Adrenal gland (tissue), 9 donors: ENCODE measurements at regions not wholly inside any gene's neighbourhood (a gene's known extent, or its start where the extent isn't known, plus 50 kb on each side); places are given as distances from the start of the nearest gene placed in this dataset.
"Not testable (repeated sequence)": the region's sequence is repeated elsewhere in the genome, so short reads cannot be mapped to it uniquely, and the experiment has no call there.

Source experiments
- DNase-seq, 7 donors: peaks; one replicate each; pipeline ENCODE4 v3.0.0-alpha.2; 2019 to 2020
- H3K27ac ChIP-seq, 5 donors: fragments of 200-600 bp; sonication (generic) in 4 of 5; 1 replicate in 3 of 5; 2 replicates in 2 of 5; pipeline versions ENCODE4 v1.5.1 to v1.8.0; 2016 to 2020; ENCODE audit warnings: mild to moderate bottlenecking in 1 of 5
- H3K27me3 ChIP-seq: fragments of 200-600 bp; 2 replicates; pipeline ENCODE4 v1.8.0; 2021
- H3K36me3 ChIP-seq, 2 donors: fragments of 200-600 bp; replicated peaks in 1 of 2; 1 replicate in 1 of 2; 2 replicates in 1 of 2; pipeline versions ENCODE4 v1.5.1 to v1.8.0; 2018 to 2022
- H3K4me1 ChIP-seq, 2 donors: fragments of 200-600 bp; replicated peaks in 1 of 2; 1 replicate in 1 of 2; 2 replicates in 1 of 2; pipeline versions ENCODE4 v1.5.1 to v1.8.0; 2018 to 2021
- H3K4me3 ChIP-seq, 4 donors: fragments of 200-600 bp; sonication (generic) in 3 of 4; one replicate each; pipeline ENCODE4 v1.5.1; 2016 to 2018
- H3K9me3 ChIP-seq, 3 donors: fragments of 200-600 bp; sonication (generic) in 1 of 3; replicated peaks in 1 of 3; 1 replicate in 2 of 3; 2 replicates in 1 of 3; pipeline versions ENCODE4 v1.5.1 to v1.8.0; 2016 to 2021
- CTCF ChIP-seq, 6 experiments: fragments of 450-650 bp in 4 of 6; fragments of 200-600 bp in 2 of 6; sonication (generic) in 1 of 6; IDR thresholded peaks; 1 replicate in 5 of 6; 2 replicates in 1 of 6; pipeline versions ENCODE4 v1.5.1 to v1.8.0; 2016 to 2021; ENCODE audit warnings: antibody characterized with exemption in 6 of 6, mild to moderate bottlenecking in 2 of 6, moderate library complexity in 1 of 6
- POLR2A ChIP-seq, 2 donors: fragments of 450-650 bp; IDR thresholded peaks; one replicate each; pipeline ENCODE4 v1.6.1; 2017; ENCODE audit warnings: antibody characterized with exemption in 2 of 2, mild to moderate bottlenecking in 2 of 2, moderate library complexity in 1 of 2
- WGBS, 4 donors: extraction: QIAGEN DNeasy Blood & Tissue Kit in 2 of 4; methylation state at CpG; one replicate each; pipeline versions ENCODE4 v1.1.5 to v1.1.7; 2013 to 2017; 5-methylcytosine and 5-hydroxymethylcytosine counted together
- intact Hi-C, 2 donors: fragments of 100-400 bp; cut with DNase I; formaldehyde crosslinking; loops; one replicate each; pipeline versions ENCODE4 v1.14.1 to v1.15.0; 2022 to 2023
- donor health status: healthy with polysubstance abuse.
- donor health status: Bipolar disorder and iron deficiency.
- donor health status: DM: yes; HTN: yes; CAD: no.
- donor health status: DM: no; HTN: no; CAD: no.
- donor health status: DM: no; HTN: no; CAD: no.

- H3K9me3 ChIP-seq, result peaks cover 0 to 67% (median 0%) of the 10 kb centered on the region in 3 donors
These were observed 2569.4 kb upstream of the TPTE start for GRCh38 chr21:7951854-7952519.

GRCh38 chr21:7952648-7953047 is 2568.7 kb upstream of the TPTE start:
- TF ChIP-seq CTCF (IDR thresholded peaks at IDR 0.05) (no peak), POLR2A (IDR thresholded peaks at IDR 0.05) (no peak)
- Histone ChIP-seq H3K36me3 (no peaks in the 10 kb centered on the region), H3K4me3 (no peak overlapping the region), H3K9me3 (peaks cover 0 to 61% (median 0%) of the 10 kb centered on the region in 3 donors), H3K4me1 (no peaks in the 10 kb centered on the region), H3K27ac (no peak overlapping the region), H3K27me3 (no peaks in the 10 kb centered on the region)
- intact Hi-C loops, result no loop called here
- DNase-seq, result no peak
- 63 to 65% (median 65%) methylated on average over 12 of the region's 12 CpGs for whole genome bisulfite sequencing, 4 donors

More at GRCh38 chr21:7951854-7952519, 2569.4 kb upstream of the TPTE start:
- WGBS, 4 donors, result 54 to 62% (median 57%) methylated on average over 14 of the region's 14 CpGs
- Histone ChIP-seq H3K4me1 (no peaks in the 10 kb centered on the region), H3K4me3 (no peak overlapping the region), H3K27me3 (no peaks in the 10 kb centered on the region), H3K27ac (no peak overlapping the region), H3K36me3 (no peaks in the 10 kb centered on the region)
- TF ChIP-seq POLR2A (IDR thresholded peaks at IDR 0.05), result no peak
- TF ChIP-seq CTCF (IDR thresholded peaks at IDR 0.05), result no peak
- intact Hi-C loops, result no loop called here
- no peak for DNase-seq

- no peaks in the 10 kb centered on the region for H3K4me1 ChIP-seq
- DNase-seq, result no peak
- TF ChIP-seq CTCF (IDR thresholded peaks at IDR 0.05), result no peak
- no peak for TF ChIP-seq POLR2A (IDR thresholded peaks at IDR 0.05)
- intact Hi-C loops, result no loop called here
- no peak overlapping the region for H3K4me3 ChIP-seq
- H3K36me3 ChIP-seq, result no peaks in the 10 kb centered on the region
- H3K9me3 ChIP-seq, result peaks cover 0 to 57% (median 0%) of the 10 kb centered on the region in 3 donors
- no peaks in the 10 kb centered on the region for H3K27me3 ChIP-seq
- WGBS, 4 donors, result 40 to 50% (median 47%) methylated on average over 2 of the region's 2 CpGs
- no peak overlapping the region for H3K27ac ChIP-seq
These were observed 2568.3 kb upstream of the TPTE start for GRCh38 chr21:7953058-7953457.

GRCh38 chr21:7955358-7956073 is 2565.9 kb upstream of the TPTE start:
- H3K4me1 ChIP-seq, DNase-seq, H3K27ac ChIP-seq, H3K27me3 ChIP-seq, H3K36me3 ChIP-seq, H3K4me3 ChIP-seq, intact Hi-C loops: not testable (repeated sequence)
- peaks cover 0 to 38% (median 0%) of the 10 kb centered on the region in 3 donors for H3K9me3 ChIP-seq
- WGBS, 4 donors, result 75 to 79% (median 76%) methylated on average over 20 of the region's 20 CpGs

GRCh38 chr21:7956074-7956452 is 2565.3 kb upstream of the TPTE start:
- intact Hi-C loops, result not testable (repeated sequence)

GRCh38 chr21:7956998-7957712 is 2564.2 kb upstream of the TPTE start:
- H3K9me3 ChIP-seq, result peaks cover 0 to 39% (median 11%) of the 10 kb centered on the region in 3 donors
- H3K27ac ChIP-seq, H3K27me3 ChIP-seq, H3K4me3 ChIP-seq, intact Hi-C loops, DNase-seq, H3K4me1 ChIP-seq, H3K36me3 ChIP-seq: not testable (repeated sequence)
- WGBS, 4 donors, result 52 to 62% (median 61%) methylated on average over 5 of the region's 5 CpGs

More at GRCh38 chr21:7956074-7956452, 2565.3 kb upstream of the TPTE start:
- peaks cover 0 to 36% (median 1%) of the 10 kb centered on the region in 3 donors for H3K9me3 ChIP-seq
- not testable (repeated sequence) for H3K4me1 ChIP-seq, DNase-seq, H3K27ac ChIP-seq, H3K36me3 ChIP-seq, H3K4me3 ChIP-seq, H3K27me3 ChIP-seq
- WGBS, 4 donors, result 48 to 53% (median 49%) methylated on average over 2 of the region's 2 CpGs
